ENCODE measurements at regions not wholly inside any gene's neighbourhood (a gene's known extent, or its start where the extent isn't known, plus 50 kb on each side); places are given as distances from the start of the nearest gene placed in this dataset.

DNA sequence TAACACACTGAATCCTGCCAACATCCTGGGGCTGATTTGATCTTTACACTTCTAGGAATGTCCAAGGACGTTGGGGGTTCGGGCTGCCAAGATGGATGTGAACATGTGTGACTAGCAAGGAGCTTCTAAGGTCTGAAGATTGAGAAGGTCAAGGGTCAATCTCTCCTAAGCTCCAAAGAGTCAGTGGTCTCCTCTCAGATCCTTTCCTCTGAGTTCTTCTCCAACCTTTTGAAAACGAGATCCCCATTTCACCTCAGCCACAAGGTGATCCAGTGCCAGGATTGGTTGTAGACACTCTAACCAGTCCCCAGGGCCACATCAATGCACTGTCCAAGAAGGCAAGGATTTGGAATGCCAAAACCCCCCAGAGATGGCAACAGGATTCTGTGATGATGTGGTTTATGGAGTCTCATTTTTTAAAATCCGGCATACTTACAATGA, 266.8 kb downstream of the NDUFS4 start:
- TF ChIP-seq TAF1 (IDR thresholded peaks at IDR 0.05; ENCODE audit: low read depth, low read length) (no peak), POU5F1 (IDR thresholded peaks at IDR 0.05; ENCODE audit: low read depth, low read length) (no peak), ZNF274 (IDR thresholded peaks at IDR 0.05; ENCODE audit: borderline replicate concordance, extremely low read depth, low read length) (no peak), EP300 (IDR thresholded peaks at IDR 0.05; ENCODE audit: borderline replicate concordance in 1 of 2, low read depth in 2 of 2, low read length in 2 of 2) (no peak), SUZ12 (IDR thresholded peaks at IDR 0.05; ENCODE audit: low read length) (no peak), POLR2AphosphoS5 (IDR thresholded peaks at IDR 0.05; ENCODE audit: low read depth, low read length) (no peak)
- TF ChIP-seq, protein P1, sequence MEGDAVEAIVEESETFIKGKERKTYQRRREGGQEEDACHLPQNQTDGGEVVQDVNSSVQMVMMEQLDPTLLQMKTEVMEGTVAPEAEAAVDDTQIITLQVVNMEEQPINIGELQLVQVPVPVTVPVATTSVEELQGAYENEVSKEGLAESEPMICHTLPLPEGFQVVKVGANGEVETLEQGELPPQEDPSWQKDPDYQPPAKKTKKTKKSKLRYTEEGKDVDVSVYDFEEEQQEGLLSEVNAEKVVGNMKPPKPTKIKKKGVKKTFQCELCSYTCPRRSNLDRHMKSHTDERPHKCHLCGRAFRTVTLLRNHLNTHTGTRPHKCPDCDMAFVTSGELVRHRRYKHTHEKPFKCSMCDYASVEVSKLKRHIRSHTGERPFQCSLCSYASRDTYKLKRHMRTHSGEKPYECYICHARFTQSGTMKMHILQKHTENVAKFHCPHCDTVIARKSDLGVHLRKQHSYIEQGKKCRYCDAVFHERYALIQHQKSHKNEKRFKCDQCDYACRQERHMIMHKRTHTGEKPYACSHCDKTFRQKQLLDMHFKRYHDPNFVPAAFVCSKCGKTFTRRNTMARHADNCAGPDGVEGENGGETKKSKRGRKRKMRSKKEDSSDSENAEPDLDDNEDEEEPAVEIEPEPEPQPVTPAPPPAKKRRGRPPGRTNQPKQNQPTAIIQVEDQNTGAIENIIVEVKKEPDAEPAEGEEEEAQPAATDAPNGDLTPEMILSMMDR (IDR thresholded peaks at IDR 0.05; ENCODE audit: control extremely low read depth in 1 of 3, insufficient read depth in 1 of 3, low read depth in 1 of 3, low read length in 3 of 3), result no peak
